ENCODE measurements at regions not wholly inside any gene's neighbourhood (a gene's known extent, or its start where the extent isn't known, plus 50 kb on each side); places are given as distances from the start of the nearest gene placed in this dataset.
A peak's percentile ranks its signal among the peaks of the same experiment; 100 is the strongest.

- Mint-ChIP-seq H3K27ac (ENCODE audit: unreplicated experiment) (no peak overlapping the region), H3K4me1 (ENCODE audit: low read depth, unreplicated experiment) (peaks cover 59% of the 10 kb centered on the region), H3K36me3 (ENCODE audit: insufficient read depth, unreplicated experiment) (peaks cover 32% of the 10 kb centered on the region), H3K27me3 (ENCODE audit: unreplicated experiment) (no peaks in the 10 kb centered on the region), H3K9me3 (ENCODE audit: low read depth, unreplicated experiment) (no peaks in the 10 kb centered on the region), H3K4me3 (ENCODE audit: low read depth, unreplicated experiment) (no peak overlapping the region)
- CTCF ChIA-PET: no interaction called here
- DNase-seq: no peak
- no TSS peak for BruUV-seq (replicated peaks)
- intact Hi-C loops (cut with micrococcal nuclease; ENCODE audit: unreplicated experiment): no loop called here
- TF ChIP-seq CTCF (IDR thresholded peaks at IDR 0.05; ENCODE audit: unreplicated experiment): no peak
Measured at GRCh38 chr12:124501827-124502226, 65.6 kb downstream of the NCOR2 start.

- Mint-ChIP-seq H3K27ac (ENCODE audit: unreplicated experiment) (no peak overlapping the region), H3K4me1 (ENCODE audit: low read depth, unreplicated experiment) (peaks cover 53% of the 10 kb centered on the region), H3K27me3 (ENCODE audit: unreplicated experiment) (no peaks in the 10 kb centered on the region), H3K4me3 (ENCODE audit: low read depth, unreplicated experiment) (no peak overlapping the region), H3K36me3 (ENCODE audit: insufficient read depth, unreplicated experiment) (peaks cover 25% of the 10 kb centered on the region), H3K9me3 (ENCODE audit: low read depth, unreplicated experiment) (no peaks in the 10 kb centered on the region)
- CTCF ChIA-PET: interaction anchor here (1.0 kb wide), 1 partner anchor 8 kb away, joined by 3 read pairs; no protein-coding TSS in a partner anchor
- intact Hi-C loops (cut with micrococcal nuclease; ENCODE audit: unreplicated experiment): no loop called here
- no peak for TF ChIP-seq CTCF (IDR thresholded peaks at IDR 0.05; ENCODE audit: unreplicated experiment)
- BruUV-seq (replicated peaks): no TSS peak
- DNase-seq: no peak
Measured at GRCh38 chr12:124501112-124501561, 66.3 kb downstream of the NCOR2 start.

GRCh38 chr12:124499898-124500244, 67.5 kb downstream of the NCOR2 start:
- DNase-seq: no peak
- Mint-ChIP-seq H3K4me1 (ENCODE audit: low read depth, unreplicated experiment) (peaks cover 49% of the 10 kb centered on the region), H3K4me3 (ENCODE audit: low read depth, unreplicated experiment) (no peak overlapping the region), H3K27ac (ENCODE audit: unreplicated experiment) (peak overlapping the region; percentile 50), H3K36me3 (ENCODE audit: insufficient read depth, unreplicated experiment) (peaks cover 22% of the 10 kb centered on the region), H3K27me3 (ENCODE audit: unreplicated experiment) (no peaks in the 10 kb centered on the region), H3K9me3 (ENCODE audit: low read depth, unreplicated experiment) (no peaks in the 10 kb centered on the region)
- CTCF ChIA-PET: no interaction called here
- intact Hi-C loops (cut with micrococcal nuclease; ENCODE audit: unreplicated experiment): no loop called here
- no peak for TF ChIP-seq CTCF (IDR thresholded peaks at IDR 0.05; ENCODE audit: unreplicated experiment)
- BruUV-seq (replicated peaks): no TSS peak

GRCh38 chr12:124499190-124499753, 68.1 kb downstream of the NCOR2 start:
- peaks cover 44% of the 10 kb centered on the region for H3K4me1 Mint-ChIP-seq (ENCODE audit: low read depth, unreplicated experiment)
- DNase-seq: no peak
- H3K27ac Mint-ChIP-seq (ENCODE audit: unreplicated experiment): peak overlapping the region; percentile 50
- H3K27me3 Mint-ChIP-seq (ENCODE audit: unreplicated experiment): no peaks in the 10 kb centered on the region
- intact Hi-C loops (cut with micrococcal nuclease; ENCODE audit: unreplicated experiment): no loop called here
- no TSS peak for BruUV-seq (replicated peaks)
- H3K9me3 Mint-ChIP-seq (ENCODE audit: low read depth, unreplicated experiment): no peaks in the 10 kb centered on the region
- H3K36me3 Mint-ChIP-seq (ENCODE audit: insufficient read depth, unreplicated experiment): peaks cover 22% of the 10 kb centered on the region
- no peak for TF ChIP-seq CTCF (IDR thresholded peaks at IDR 0.05; ENCODE audit: unreplicated experiment)
- no peak overlapping the region for H3K4me3 Mint-ChIP-seq (ENCODE audit: low read depth, unreplicated experiment)
- CTCF ChIA-PET: no interaction called here
